ENCODE measurements at regions not wholly inside any gene's neighbourhood (a gene's known extent, or its start where the extent isn't known, plus 50 kb on each side); places are given as distances from the start of the nearest gene placed in this dataset.
"Not testable (repeated sequence)": the region's sequence is repeated elsewhere in the genome, so short reads cannot be mapped to it uniquely, and the experiment has no call there.

DNA sequence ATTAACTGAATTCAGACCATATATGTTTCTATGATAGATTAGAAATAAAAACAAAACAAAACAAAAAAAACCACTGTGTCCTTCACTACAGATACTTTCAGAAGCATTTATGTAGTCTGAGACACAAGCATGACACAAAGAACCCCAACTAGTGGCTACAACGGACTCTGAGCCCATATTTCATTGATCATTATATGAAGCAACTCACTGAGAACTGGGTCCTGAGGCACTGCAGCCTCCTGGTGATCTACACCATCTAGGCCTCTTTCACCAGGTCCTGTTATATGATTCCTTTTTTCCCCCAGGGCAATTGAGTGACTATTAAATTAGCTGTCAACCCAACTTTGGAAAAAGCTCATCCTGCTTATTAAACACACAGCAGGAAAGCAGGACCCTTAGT, 98.3 kb downstream of the NBPF8 start:
- TF ChIP-seq EZH2phosphoT487 (IDR thresholded peaks at IDR 0.05; ENCODE audit: borderline replicate concordance, low read length); EZH2 (IDR thresholded peaks at IDR 0.05; ENCODE audit: low read length, unreplicated experiment): not testable (repeated sequence)
- TF ChIP-seq, protein P1, sequence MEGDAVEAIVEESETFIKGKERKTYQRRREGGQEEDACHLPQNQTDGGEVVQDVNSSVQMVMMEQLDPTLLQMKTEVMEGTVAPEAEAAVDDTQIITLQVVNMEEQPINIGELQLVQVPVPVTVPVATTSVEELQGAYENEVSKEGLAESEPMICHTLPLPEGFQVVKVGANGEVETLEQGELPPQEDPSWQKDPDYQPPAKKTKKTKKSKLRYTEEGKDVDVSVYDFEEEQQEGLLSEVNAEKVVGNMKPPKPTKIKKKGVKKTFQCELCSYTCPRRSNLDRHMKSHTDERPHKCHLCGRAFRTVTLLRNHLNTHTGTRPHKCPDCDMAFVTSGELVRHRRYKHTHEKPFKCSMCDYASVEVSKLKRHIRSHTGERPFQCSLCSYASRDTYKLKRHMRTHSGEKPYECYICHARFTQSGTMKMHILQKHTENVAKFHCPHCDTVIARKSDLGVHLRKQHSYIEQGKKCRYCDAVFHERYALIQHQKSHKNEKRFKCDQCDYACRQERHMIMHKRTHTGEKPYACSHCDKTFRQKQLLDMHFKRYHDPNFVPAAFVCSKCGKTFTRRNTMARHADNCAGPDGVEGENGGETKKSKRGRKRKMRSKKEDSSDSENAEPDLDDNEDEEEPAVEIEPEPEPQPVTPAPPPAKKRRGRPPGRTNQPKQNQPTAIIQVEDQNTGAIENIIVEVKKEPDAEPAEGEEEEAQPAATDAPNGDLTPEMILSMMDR (conservative IDR thresholded peaks at IDR 0.05; ENCODE audit: low read depth, low read length), result not testable (repeated sequence)
